ENCODE measurements at regions not wholly inside any gene's neighbourhood (a gene's known extent, or its start where the extent isn't known, plus 50 kb on each side); places are given as distances from the start of the nearest gene placed in this dataset.

DNA sequence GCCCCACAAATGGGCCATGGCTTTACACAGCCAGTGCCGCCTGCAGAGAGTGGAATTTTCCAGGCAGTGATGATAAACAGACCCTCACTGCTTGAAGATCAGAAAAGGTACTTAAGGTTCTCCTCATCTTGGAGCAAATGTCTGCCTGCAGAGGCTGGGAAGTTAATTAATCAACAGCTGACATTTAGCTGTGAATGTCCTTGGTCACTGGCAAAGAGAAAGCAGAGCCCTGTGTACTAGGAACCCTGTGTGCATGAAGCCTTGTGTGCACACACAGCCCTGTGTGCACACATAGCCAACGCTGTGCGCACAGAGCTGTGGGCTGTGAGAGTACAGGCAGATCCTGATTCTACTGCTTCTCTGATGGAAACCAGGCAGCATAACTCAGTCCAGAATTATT, 291.6 kb upstream of the MKI67 start:
- TF ChIP-seq, protein P1, sequence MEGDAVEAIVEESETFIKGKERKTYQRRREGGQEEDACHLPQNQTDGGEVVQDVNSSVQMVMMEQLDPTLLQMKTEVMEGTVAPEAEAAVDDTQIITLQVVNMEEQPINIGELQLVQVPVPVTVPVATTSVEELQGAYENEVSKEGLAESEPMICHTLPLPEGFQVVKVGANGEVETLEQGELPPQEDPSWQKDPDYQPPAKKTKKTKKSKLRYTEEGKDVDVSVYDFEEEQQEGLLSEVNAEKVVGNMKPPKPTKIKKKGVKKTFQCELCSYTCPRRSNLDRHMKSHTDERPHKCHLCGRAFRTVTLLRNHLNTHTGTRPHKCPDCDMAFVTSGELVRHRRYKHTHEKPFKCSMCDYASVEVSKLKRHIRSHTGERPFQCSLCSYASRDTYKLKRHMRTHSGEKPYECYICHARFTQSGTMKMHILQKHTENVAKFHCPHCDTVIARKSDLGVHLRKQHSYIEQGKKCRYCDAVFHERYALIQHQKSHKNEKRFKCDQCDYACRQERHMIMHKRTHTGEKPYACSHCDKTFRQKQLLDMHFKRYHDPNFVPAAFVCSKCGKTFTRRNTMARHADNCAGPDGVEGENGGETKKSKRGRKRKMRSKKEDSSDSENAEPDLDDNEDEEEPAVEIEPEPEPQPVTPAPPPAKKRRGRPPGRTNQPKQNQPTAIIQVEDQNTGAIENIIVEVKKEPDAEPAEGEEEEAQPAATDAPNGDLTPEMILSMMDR (IDR thresholded peaks at IDR 0.05), result no peak
- TF ChIP-seq POLR2A (IDR thresholded peaks at IDR 0.05), result no peak

All from uterus (tissue), 2 donors.